ENCODE measurements at regions not wholly inside any gene's neighbourhood (a gene's known extent, or its start where the extent isn't known, plus 50 kb on each side); places are given as distances from the start of the nearest gene placed in this dataset.

- DNase-seq, result no peak
These were observed 98.9 kb upstream of the IRF2BP2 start for GRCh38 chr1:234708700-234709395.

DNA sequence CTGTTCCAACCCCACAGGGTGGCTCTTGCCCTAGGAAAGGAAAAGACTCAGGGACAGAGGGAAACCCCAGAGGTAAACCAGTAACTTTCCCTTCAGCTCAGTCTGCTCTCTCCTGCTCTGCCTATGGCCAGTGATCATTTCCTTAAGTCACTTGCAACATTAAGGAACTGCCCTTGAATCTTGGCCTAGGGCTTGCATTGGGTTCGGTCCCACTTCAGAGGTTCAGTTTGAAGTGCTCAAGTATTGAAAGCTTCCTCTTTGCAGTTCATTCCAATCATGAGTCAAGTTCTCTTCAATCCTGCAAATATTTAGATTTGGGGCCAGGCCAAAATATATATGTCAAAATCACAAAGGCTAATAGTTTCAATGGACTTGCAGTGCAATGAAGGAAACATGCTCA is 97.7 kb upstream of the IRF2BP2 start:
- no peak for DNase-seq

- DNase-seq, result no peak
These were observed 97.0 kb upstream of the IRF2BP2 start for GRCh38 chr1:234706931-234707330.

- no peak for DNase-seq
These were observed 96.2 kb upstream of the IRF2BP2 start for GRCh38 chr1:234706199-234706598.

DNA sequence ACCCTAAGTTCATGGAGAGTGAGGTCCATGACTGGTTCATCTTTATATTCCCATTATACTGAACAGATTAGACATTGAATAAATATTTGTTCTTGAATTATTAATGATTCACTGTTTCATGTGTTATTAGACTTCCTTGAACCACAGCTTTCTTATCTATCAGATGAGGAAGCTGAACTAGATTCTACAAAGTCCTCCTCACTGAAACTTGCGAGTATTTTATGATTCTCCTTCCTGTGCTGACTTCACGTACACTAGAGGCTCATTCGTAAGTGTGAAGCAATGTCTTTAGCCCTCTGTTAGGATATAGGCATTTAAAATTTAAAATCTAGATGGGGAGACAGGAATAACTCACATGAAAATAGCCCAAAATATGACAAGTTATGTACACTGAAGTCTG is 95.6 kb upstream of the IRF2BP2 start:
- no peak for DNase-seq

DNA sequence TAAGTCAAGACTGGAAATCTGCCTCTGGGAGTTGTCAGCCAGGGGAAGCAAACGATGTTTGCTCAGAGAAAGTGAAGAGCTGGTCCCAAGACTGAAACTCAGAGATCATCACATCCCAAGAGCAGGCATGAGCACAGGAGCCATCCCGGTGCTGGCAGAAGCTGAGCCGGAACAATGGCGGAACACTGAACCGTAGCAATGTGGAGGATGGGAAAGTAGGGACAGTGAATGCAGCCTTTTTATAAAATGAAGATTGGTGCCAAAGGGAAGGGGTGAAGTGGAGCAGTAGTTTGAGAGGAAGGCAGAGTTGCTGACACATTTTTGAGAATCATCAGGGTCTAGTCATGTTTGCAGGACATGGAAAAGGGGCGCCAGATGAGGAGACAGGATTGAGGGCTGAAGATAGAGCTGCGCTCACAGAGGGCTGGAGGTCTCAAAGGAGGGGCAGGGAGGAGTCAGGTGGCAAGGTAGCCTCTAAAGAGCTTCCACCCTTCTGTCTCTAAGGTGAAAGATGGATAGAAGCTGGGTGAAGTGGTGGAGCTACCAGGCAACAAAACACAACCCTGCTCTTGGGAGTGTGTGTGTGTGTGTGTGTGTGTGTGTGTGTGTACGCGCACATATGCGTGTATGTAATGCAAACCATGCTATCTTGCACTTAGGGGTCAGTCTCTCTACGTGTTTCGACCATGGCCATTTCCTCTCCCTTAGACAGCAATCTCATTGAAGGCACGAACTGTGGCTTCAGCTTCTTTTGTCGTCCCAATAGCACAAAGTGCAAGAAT is 94.3 kb upstream of the IRF2BP2 start:
- no peak for DNase-seq

- no peak for DNase-seq
These were observed 92.5 kb upstream of the IRF2BP2 start for GRCh38 chr1:234702342-234703000.

- no peak for DNase-seq
These were observed 91.9 kb upstream of the IRF2BP2 start for GRCh38 chr1:234701737-234702341.

- DNase-seq, result no peak
These were observed 90.1 kb upstream of the IRF2BP2 start for GRCh38 chr1:234699795-234700665.

DNA sequence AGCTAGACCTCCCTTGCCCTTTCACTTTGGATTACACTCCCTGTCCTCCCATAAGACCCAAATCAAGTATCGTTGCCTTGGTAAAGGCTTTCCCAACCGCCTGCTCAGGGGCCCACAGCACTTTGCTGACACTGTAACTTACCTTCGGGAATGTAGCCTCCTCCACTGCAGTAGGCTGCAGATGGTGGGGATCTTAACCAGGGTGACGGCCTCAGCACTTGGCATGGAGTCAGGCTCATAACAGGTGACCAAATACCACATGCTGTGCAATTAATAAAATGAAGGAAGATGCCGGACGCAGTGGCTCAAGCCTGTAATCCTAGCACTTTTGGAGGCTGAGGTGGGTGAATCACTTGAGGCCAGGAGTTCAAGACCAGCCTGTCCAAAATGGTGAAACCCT is 88.7 kb upstream of the IRF2BP2 start:
- DNase-seq, result no peak

DNA sequence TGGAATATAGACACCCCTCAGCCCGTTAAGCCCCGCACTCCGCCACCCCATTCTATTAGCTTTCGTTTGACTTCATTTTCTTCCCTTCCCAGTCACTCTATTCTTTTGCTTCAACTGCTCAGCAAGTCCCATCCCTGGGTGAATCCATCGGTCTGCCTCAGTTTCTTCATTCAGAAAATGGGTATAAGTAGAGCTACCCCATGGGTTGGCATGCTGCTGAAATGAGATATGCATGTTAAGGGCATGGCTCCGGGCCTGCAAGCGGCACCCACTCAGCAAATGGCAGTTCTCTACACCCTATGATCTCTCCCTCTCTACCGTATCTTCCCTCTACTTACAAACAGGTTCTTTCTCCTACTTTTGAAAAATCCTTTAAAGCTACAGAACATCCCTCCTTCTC is 87.8 kb upstream of the IRF2BP2 start:
- DNase-seq, result no peak

DNA sequence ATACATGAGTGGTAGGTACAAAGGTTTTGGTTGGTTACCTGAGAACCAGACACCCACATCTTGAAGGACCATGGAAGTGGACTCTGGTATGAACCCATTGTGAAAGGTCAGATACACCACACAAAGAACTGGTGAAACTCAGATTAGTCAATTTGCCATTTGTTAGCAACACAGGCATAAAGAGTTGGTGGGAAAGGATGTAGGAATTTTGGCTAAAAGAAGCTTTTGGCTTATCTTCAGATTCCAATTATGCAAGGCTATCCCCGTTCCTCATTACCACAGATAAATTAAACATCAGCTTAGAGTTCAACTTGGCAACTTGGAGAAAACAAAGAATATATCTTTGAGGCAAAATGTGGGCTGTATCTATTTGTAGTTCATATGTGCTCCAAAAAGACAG is 87.0 kb upstream of the IRF2BP2 start:
- DNase-seq, result no peak

DNA sequence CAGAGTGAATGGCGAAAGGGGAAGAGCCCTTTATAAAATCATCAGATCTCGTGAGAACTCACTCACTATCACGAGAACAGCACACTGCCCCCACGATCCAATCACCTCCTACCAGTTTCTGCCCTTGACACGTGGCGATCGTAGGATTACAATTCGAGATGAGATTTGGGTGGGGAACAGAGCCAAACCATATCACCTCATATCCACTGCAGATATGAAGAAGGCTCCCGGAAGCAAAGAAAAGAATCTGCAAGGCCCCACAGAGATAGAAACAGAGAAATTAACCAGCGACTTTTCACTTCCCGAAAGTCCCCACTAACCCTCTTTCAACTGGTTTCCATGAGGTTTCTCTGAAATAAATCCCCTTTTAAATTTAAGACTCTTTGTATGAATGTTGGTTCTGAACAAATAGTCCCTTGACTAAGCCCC is 86.2 kb upstream of the IRF2BP2 start:
- DNase-seq, result no peak

- DNase-seq, result no peak
These were observed 84.7 kb upstream of the IRF2BP2 start for GRCh38 chr1:234694661-234695060.

- DNase-seq, result no peak
These were observed 83.1 kb upstream of the IRF2BP2 start for GRCh38 chr1:234692966-234693580.

DNA sequence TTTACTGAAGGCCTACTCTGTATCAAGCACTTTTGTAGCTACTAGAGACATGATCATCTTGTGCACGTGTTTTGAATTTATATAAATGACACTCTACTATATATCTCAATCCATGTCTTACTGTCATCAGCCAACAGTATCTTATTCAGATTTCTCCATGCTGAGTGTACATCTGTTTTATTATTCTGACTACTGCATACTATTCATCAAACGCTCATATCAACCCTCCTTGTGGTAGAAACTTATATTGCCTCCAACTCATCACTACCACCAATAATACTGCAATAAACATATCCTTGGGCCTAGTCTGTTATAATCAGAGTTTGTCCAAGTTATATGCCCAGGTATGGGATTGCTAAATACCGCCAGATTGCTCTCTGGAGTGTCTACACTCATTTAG is 81.6 kb upstream of the IRF2BP2 start:
- DNase-seq, result no peak

GRCh38 chr1:234690872-234691271 is 80.9 kb upstream of the IRF2BP2 start:
- no peak for DNase-seq

DNA sequence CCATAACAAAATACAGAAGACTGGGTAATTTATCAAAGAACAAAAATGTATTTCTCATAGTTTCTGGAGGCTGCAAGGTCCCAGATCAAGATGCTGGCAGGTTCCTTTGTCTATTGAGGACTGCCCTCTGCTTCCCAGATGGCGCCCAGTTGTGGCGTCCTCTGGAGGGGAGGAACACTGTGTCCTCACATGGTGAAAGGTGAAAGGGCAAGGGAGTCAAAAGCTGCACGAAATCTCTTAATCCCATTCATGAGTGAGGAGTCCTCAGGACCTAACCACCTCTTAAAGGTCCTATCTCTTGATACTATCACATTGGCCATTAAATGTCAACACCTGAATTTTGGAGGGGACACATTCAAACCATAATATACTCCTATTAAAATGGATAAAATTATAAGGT is 79.3 kb upstream of the IRF2BP2 start:
- no peak for DNase-seq

DNA sequence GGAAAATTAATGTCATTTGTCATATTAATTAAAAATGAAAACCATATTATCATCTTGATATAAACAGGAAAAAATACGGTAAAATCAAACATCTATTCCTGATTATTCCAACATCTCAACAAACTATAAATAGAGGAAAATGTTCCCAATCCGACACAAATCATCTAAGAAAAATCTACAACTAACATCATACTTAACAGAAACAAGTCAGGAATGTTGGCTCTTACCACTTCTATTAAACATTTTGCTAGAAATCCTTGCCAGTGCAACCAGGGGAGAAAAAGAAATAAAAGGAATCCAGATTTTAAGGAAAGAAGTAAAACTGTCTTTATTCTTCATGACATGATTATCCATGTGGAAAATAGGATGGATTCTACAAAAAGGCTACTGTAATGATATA is 77.0 kb upstream of the IRF2BP2 start:
- no peak for DNase-seq

DNA sequence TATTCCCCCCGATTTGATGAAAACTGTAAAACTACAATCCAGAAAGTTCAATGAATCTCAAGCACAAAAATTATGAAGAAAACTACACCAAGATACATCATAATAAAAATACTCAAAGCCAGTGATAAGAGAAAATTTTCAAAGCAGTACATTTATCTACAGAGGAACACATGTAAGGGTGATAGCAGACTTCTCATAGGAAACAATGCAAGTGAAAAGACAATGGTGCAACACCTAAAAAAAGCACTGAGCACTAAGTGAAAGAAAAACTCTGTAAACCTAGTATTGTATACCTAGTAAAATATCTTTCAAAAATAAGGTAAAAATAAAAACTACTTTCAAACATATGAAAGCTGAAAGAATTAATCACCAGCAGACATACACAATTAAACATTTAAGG is 76.1 kb upstream of the IRF2BP2 start:
- DNase-seq, result no peak

- no peak for DNase-seq
These were observed 74.9 kb upstream of the IRF2BP2 start for GRCh38 chr1:234684856-234685255.

Data from activated T-cell treated with anti-CD3 and anti-CD28 coated beads, Interleukin-2, amount 50 U/mL, for 1 hour (primary cell).